Transverse colon (tissue), 4 donors: ENCODE measurements at regions not wholly inside any gene's neighbourhood (a gene's known extent, or its start where the extent isn't known, plus 50 kb on each side); places are given as distances from the start of the nearest gene placed in this dataset.

Experiments used
- CTCF ChIP-seq, 5 experiments: fragments of 200-600 bp in 3 of 5; fragments of 450-650 bp in 2 of 5; sonication (generic) in 3 of 5; IDR thresholded peaks; 1 replicate in 2 of 5; 2 replicates in 3 of 5; pipeline ENCODE4 v1.5.1; 2016 to 2017; ENCODE audit warnings: antibody characterized with exemption in 5 of 5, inconsistent platforms in 3 of 5, mild to moderate bottlenecking in 2 of 5, moderate library complexity in 1 of 5
- POLR2AphosphoS5 ChIP-seq, 3 donors: sonication (generic); formaldehyde crosslinking; IDR thresholded peaks; one replicate each; pipeline ENCODE4 v1.6.1; 2016; ENCODE audit warnings: antibody characterized with exemption in 3 of 3

DNA sequence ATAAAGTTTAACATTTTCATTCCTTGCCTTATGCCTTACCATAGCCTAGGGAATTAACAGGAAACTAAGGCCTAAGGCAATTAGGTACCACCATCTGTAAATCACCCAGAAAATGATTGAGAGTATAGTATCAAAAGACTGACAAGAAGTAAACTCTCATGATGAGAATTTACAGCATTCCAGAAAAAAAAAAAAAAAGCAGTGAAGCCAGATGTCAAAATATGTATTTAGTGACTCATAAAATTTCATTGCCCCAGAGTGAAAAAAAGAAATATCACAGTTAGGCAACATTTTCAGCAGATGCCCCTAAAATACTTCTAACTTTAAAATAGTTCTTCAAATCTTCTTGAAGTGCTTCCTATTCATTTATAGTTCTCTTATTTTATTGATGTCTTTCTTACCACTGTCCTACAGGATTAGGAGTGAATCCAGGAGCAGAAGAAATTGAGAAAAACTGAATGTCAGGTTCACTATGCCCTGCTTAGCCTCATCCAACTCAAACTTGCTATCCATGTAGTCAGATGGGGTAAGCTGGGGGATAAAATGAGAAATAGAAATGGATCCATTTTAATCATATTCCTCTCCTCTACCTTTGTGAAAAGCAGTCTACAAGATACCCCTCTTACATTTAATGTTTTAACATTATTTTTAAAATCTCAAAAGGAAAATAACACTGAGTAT lies 57.3 kb upstream of the TANK start:
- TF ChIP-seq CTCF (IDR thresholded peaks at IDR 0.05) (no peak), POLR2AphosphoS5 (IDR thresholded peaks at IDR 0.05) (no peak)
